ENCODE measurements at regions not wholly inside any gene's neighbourhood (a gene's known extent, or its start where the extent isn't known, plus 50 kb on each side); places are given as distances from the start of the nearest gene placed in this dataset.

DNA sequence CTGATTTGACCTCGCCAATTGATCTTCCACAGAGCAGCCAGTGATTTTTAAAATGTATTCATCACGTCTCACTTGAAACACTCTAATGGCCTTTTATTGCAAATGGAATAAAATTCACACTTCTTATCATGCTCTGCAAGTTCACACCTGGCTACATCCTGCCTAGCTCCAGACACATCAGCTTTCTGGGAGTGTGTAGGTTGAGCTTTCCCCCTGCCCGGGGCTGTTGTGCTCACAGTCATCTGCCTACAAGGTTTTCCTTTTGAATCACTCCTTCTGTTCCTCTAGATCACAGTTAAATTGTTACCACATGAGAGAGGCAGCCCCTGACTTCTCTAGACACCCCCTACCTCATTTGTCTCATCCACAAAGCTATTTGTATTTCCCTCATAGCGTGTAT is 674.5 kb downstream of the PRELID2 start:
- no peak for TF ChIP-seq CTCF (IDR thresholded peaks at IDR 0.05; ENCODE audit: low read depth, low read length)
- H3K4me3 ChIP-seq (ENCODE audit: low read depth, low read length) = no peak overlapping the region
- in situ Hi-C loops (cut with HindIII; ENCODE audit: low sequenced_read_pairs) = no loop called here
- no peak for DNase-seq (ENCODE audit: low read depth, low spot score)

DNA sequence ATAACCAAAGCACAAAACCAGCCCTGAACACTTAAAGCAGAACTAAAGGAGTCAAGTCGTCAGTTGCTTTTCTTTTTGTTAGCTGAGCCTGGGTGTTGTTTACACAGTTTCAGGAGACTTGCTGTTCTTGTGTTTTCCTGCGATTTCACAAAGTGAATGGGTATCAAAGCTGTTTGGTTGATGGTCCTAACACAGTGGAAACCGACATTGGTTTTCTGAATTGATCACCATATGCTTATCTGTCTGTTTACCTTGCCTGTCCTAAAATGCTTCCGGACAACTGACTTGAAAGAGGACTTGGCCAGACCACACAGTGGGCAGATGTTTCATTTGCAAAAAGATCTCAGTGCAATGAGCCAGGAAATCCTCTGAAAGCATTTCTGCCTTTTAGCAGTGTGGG is 676.4 kb downstream of the PRELID2 start:
- no peak overlapping the region for H3K4me3 ChIP-seq (ENCODE audit: low read depth, low read length)
- no peak for TF ChIP-seq CTCF (IDR thresholded peaks at IDR 0.05; ENCODE audit: low read depth, low read length)
- DNase-seq (ENCODE audit: low read depth, low spot score) = no peak
- in situ Hi-C loops (cut with HindIII; ENCODE audit: low sequenced_read_pairs) = no loop called here

- no peak overlapping the region for H3K4me3 ChIP-seq (ENCODE audit: low read depth, low read length)
- peak; percentile 5 for DNase-seq (ENCODE audit: low read depth, low spot score)
- no peak for TF ChIP-seq CTCF (IDR thresholded peaks at IDR 0.05; ENCODE audit: low read depth, low read length)
- in situ Hi-C loops (cut with HindIII; ENCODE audit: low sequenced_read_pairs) = no loop called here
These were observed 677.3 kb downstream of the PRELID2 start for GRCh38 chr5:145157841-145158240.

- in situ Hi-C loops (cut with HindIII; ENCODE audit: low sequenced_read_pairs) = no loop called here
- H3K4me3 ChIP-seq (ENCODE audit: low read depth, low read length) = no peak overlapping the region
- no peak for DNase-seq (ENCODE audit: low read depth, low spot score)
- TF ChIP-seq CTCF (IDR thresholded peaks at IDR 0.05; ENCODE audit: low read depth, low read length) = no peak
These were observed 693.6 kb downstream of the PRELID2 start for GRCh38 chr5:145141534-145141933.

- peak; percentile 1 for DNase-seq (ENCODE audit: low read depth, low spot score)
- H3K4me3 ChIP-seq (ENCODE audit: low read depth, low read length) = no peak overlapping the region
- TF ChIP-seq CTCF (IDR thresholded peaks at IDR 0.05; ENCODE audit: low read depth, low read length) = no peak
- in situ Hi-C loops (cut with HindIII; ENCODE audit: low sequenced_read_pairs) = no loop called here
These were observed 704.1 kb downstream of the PRELID2 start for GRCh38 chr5:145130996-145131395.

DNA sequence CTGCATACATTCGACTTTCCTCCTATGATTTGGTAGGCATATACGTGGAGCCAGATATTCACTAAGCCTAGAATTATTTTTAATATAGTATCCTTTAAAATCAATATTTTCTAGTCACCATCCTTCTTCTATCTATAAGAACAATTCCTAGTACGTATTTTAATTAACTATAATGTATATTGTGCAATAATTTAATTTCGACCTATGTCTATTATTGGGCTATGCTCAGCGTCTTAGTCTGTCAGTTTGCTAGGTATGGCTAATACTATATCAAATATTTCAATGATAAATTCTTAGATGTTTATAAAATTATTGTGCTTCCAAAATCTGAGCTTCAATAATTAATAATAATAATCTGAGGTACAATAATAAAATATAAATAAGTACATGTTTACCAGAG is 705.3 kb downstream of the PRELID2 start:
- H3K4me3 ChIP-seq (ENCODE audit: low read depth, low read length) = no peak overlapping the region
- no peak for TF ChIP-seq CTCF (IDR thresholded peaks at IDR 0.05; ENCODE audit: low read depth, low read length)
- in situ Hi-C loops (cut with HindIII; ENCODE audit: low sequenced_read_pairs) = no loop called here
- no peak for DNase-seq (ENCODE audit: low read depth, low spot score)

DNA sequence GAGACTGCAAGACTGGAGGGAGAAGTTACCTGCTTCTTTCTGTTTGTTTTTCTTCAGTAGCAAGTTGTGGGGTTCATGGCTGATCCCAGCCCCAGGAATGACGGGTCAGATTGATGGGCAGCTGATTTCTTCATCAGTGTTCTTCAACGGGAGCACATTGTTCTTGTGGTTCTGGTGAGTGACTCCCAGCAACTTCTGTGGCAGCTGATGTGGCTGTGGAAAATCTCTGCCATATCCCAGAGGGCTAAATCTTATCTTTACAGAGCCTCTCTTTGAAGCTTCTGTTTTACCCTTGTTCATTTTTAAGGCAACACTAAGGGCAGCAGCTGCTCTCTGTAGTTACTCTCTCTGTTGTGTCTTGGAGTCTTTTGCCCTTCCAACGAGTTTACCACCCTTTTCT is 710.3 kb downstream of the PRELID2 start:
- no peak overlapping the region for H3K4me3 ChIP-seq (ENCODE audit: low read depth, low read length)
- TF ChIP-seq CTCF (IDR thresholded peaks at IDR 0.05; ENCODE audit: low read depth, low read length) = no peak
- no peak for DNase-seq (ENCODE audit: low read depth, low spot score)
- in situ Hi-C loops (cut with HindIII; ENCODE audit: low sequenced_read_pairs) = no loop called here
